IMR-90 (cell line): ENCODE measurements at regions not wholly inside any gene's neighbourhood (a gene's known extent, or its start where the extent isn't known, plus 50 kb on each side); places are given as distances from the start of the nearest gene placed in this dataset.

Experiments used
- ATAC-seq: fragments of 200-7000 bp; cut with Tn5 transposase; 2 replicates; pipeline ENCODE4 v1.9.1; 2020; ENCODE audit warnings: low read depth, mild to moderate bottlenecking, moderate library complexity
- BruUV-seq: library from RNA; stranded (reverse); fragments of 400-500 nt; replicated peaks from 2 replicates; lab custom pipeline; 2021; lab: Mats Ljungman, UMichigan
- CTCF ChIA-PET: fragments of 300-600 bp; formaldehyde crosslinking; extraction: SDS; loops from one replicate; lab custom pipeline; 2021; ENCODE audit warnings: antibody characterized with exemption; lab: Yijun Ruan, JAX
- POLR2A ChIA-PET: fragments of 300-600 bp; sonication (Branson Sonifier 250); formaldehyde crosslinking; loops from one replicate; lab custom pipeline; 2022; ENCODE audit warnings: antibody characterized with exemption; ENCODE audit not compliant: unreplicated experiment; lab: Charles Lee
- DNase-seq: peaks from one replicate; pipeline ENCODE4 v3.0.0; 2013
- H2AFZ ChIP-seq: replicated peaks from 2 replicates; pipeline ENCODE3; 2013; ENCODE audit warnings: low read length, mild to moderate bottlenecking; ENCODE audit not compliant: poor library complexity
- H2AK5ac ChIP-seq: 2 replicates; pipeline ENCODE4 v1.6.1; 2013; ENCODE audit warnings: low read depth, low read length, inconsistent platforms
- H2AK9ac ChIP-seq: replicated peaks from 2 replicates; pipeline ENCODE3; 2013; ENCODE audit warnings: mild to moderate bottlenecking, low read depth, low read length, moderate library complexity; ENCODE audit not compliant: poor library complexity
- H2BK120ac ChIP-seq: 2 replicates; pipeline ENCODE4 v1.6.1; 2013; ENCODE audit warnings: low read depth, low read length, inconsistent platforms
- H2BK15ac ChIP-seq: 3 replicates; pipeline ENCODE4 v1.6.1; 2013; ENCODE audit warnings: low read depth, low read length, inconsistent platforms
- H2BK20ac ChIP-seq: 2 replicates; pipeline ENCODE4 v1.6.1; 2013; ENCODE audit warnings: low read depth, mild to moderate bottlenecking, inconsistent platforms, low read length, moderate library complexity
- H2BK5ac ChIP-seq: 2 replicates; pipeline ENCODE4 v1.6.1; 2013; ENCODE audit warnings: mild to moderate bottlenecking, low read depth, low read length, inconsistent platforms; ENCODE audit not compliant: poor library complexity, severe bottlenecking
- H3K14ac ChIP-seq: replicated peaks from 2 replicates; pipeline ENCODE4 v1.6.1; 2013; ENCODE audit warnings: low read depth, low read length, inconsistent platforms
- H3K18ac ChIP-seq: 2 replicates; pipeline ENCODE4 v1.6.1; 2013; ENCODE audit warnings: low read depth, low read length, control low read depth
- H3K23ac ChIP-seq: 2 replicates; pipeline ENCODE4 v1.6.1; 2013; ENCODE audit warnings: low read depth, low read length, inconsistent platforms
- H3K27ac ChIP-seq: 2 replicates; pipeline ENCODE4 v1.5.1; 2013; ENCODE audit warnings: mild to moderate bottlenecking, control low read depth, low read length; ENCODE audit not compliant: insufficient read depth
- H3K27me3 ChIP-seq: 2 replicates; pipeline ENCODE4 v1.6.1; 2013; ENCODE audit warnings: low read length; ENCODE audit not compliant: control insufficient read depth, insufficient read depth
- H3K36me3 ChIP-seq: 2 replicates; pipeline ENCODE4 v1.6.1; 2013; ENCODE audit warnings: low read length, mixed read lengths; ENCODE audit not compliant: control insufficient read depth, insufficient read depth
- H3K4ac ChIP-seq: 2 replicates; pipeline ENCODE4 v1.6.1; 2013; ENCODE audit warnings: low read depth, low read length, inconsistent platforms
- H3K4me1 ChIP-seq: 2 replicates; pipeline ENCODE4 v1.6.1; 2013; ENCODE audit warnings: low read length, mixed read lengths; ENCODE audit not compliant: control insufficient read depth, insufficient read depth
- H3K4me2 ChIP-seq: 2 replicates; pipeline ENCODE4 v1.6.1; 2013; ENCODE audit warnings: low read depth, mild to moderate bottlenecking, control low read depth, low read length, moderate library complexity
- H3K4me3 ChIP-seq: 2 replicates; pipeline ENCODE4 v1.5.1; 2013; ENCODE audit warnings: low read depth, mild to moderate bottlenecking, control low read depth, low read length, moderate library complexity; ENCODE audit not compliant: insufficient read depth
- H3K56ac ChIP-seq: 2 replicates; pipeline ENCODE4 v1.6.1; 2013; ENCODE audit warnings: low read length, inconsistent platforms; ENCODE audit not compliant: insufficient read depth; ENCODE audit errors: extremely low read depth
- H3K79me1 ChIP-seq, 2 experiments: 2 replicates each; pipeline ENCODE4 v1.6.1; 2013; ENCODE audit warnings: low read length in 2 of 2, inconsistent platforms in 1 of 2, low read depth in 1 of 2
- H3K9ac ChIP-seq: 2 replicates; pipeline ENCODE4 v1.6.1; 2013; ENCODE audit warnings: low read depth, low read length, control low read depth
- H3K9me1 ChIP-seq: 2 replicates; pipeline ENCODE4 v1.6.1; 2013; ENCODE audit warnings: low read length, inconsistent platforms; ENCODE audit not compliant: insufficient read depth
- H3K9me3 ChIP-seq: 2 replicates; pipeline ENCODE4 v1.6.1; 2013; ENCODE audit warnings: low read length; ENCODE audit not compliant: control insufficient read depth, insufficient read depth
- H4K20me1 ChIP-seq: 2 replicates; pipeline ENCODE4 v1.6.1; 2013; ENCODE audit warnings: low read length, inconsistent platforms; ENCODE audit not compliant: insufficient read depth
- H4K5ac ChIP-seq: 2 replicates; pipeline ENCODE4 v1.6.1; 2013; ENCODE audit warnings: mild to moderate bottlenecking, low read depth, low read length, control low read depth
- H4K8ac ChIP-seq, 2 experiments: 2 replicates each; pipeline ENCODE4 v1.6.1; 2013; ENCODE audit warnings: low read depth in 2 of 2, low read length in 2 of 2, control low read depth in 1 of 2, inconsistent platforms in 1 of 2
- H4K91ac ChIP-seq: 2 replicates; pipeline ENCODE4 v1.6.1; 2013; ENCODE audit warnings: low read depth, low read length, inconsistent platforms; ENCODE audit not compliant: insufficient read depth
- CEBPB ChIP-seq: IDR thresholded peaks from 2 replicates; pipeline ENCODE4 v1.6.1; 2012; ENCODE audit warnings: low read depth, low read length, improper control_type of control experiment
- CHD1 ChIP-seq: IDR thresholded peaks from 2 replicates; pipeline ENCODE4 v1.6.1; 2012; ENCODE audit warnings: low read depth, low read length, improper control_type of control experiment
- CTCF ChIP-seq: conservative IDR thresholded peaks from 2 replicates; pipeline ENCODE4 v1.5.1; 2012; ENCODE audit warnings: mild to moderate bottlenecking, low read depth, low read length, improper control_type of control experiment
- ELK1 ChIP-seq: fragments of 150-350 bp; IDR thresholded peaks from 2 replicates; pipeline ENCODE4 v1.6.1; 2016; ENCODE audit warnings: low read depth, mild to moderate bottlenecking, low read length, moderate library complexity, borderline replicate concordance
- MAFK ChIP-seq: IDR thresholded peaks from 2 replicates; pipeline ENCODE4 v1.6.1; 2012; ENCODE audit warnings: low read depth, low read length, improper control_type of control experiment
- MAZ ChIP-seq: IDR thresholded peaks from 2 replicates; pipeline ENCODE4 v1.6.1; 2012; ENCODE audit warnings: low read depth, mild to moderate bottlenecking, low read length, improper control_type of control experiment, moderate library complexity, borderline replicate concordance
- NFE2L2 ChIP-seq: fragments of 150-350 bp; IDR thresholded peaks from 2 replicates; pipeline ENCODE4 v1.6.1; 2016; ENCODE audit warnings: low read depth, mild to moderate bottlenecking, low read length
- RAD21 ChIP-seq: IDR thresholded peaks from 2 replicates; pipeline ENCODE4 v1.6.1; 2012; ENCODE audit warnings: low read length, improper control_type of control experiment
- SMC3 ChIP-seq: fragments of 150-350 bp; IDR thresholded peaks from 2 replicates; pipeline ENCODE4 v1.6.1; 2016; ENCODE audit warnings: low read depth, mild to moderate bottlenecking, antibody characterized with exemption, low read length, moderate library complexity
- USF2 ChIP-seq: fragments of 150-350 bp; IDR thresholded peaks from 2 replicates; pipeline ENCODE4 v1.6.1; 2017; ENCODE audit warnings: mild to moderate bottlenecking, antibody characterized with exemption, low read length, low read depth
- WGBS, 2 experiments: methylation state at CpG; one replicate each; pipeline versions ENCODE4 v1.1.5 to v1.1.7; 2013; ENCODE audit warnings: missing lambda C conversion rate in 2 of 2; ENCODE audit not compliant: insufficient read length in 1 of 2; ENCODE audit errors: extremely low coverage in 2 of 2; 5-methylcytosine and 5-hydroxymethylcytosine counted together
- dilution Hi-C: fragments of 300-500 bp; cut with HindIII; formaldehyde crosslinking; loops from one replicate; pipeline ENCODE4 v1.14.3; 2018; ENCODE audit warnings: low sequenced_read_pairs; ENCODE audit not compliant: unreplicated experiment
- in situ Hi-C: fragments of 300-500 bp; cut with MboI; formaldehyde crosslinking; loops from 3 replicates; pipeline ENCODE4 v1.14.3; 2019; ENCODE audit warnings: low sequenced_read_pairs, inconsistent platforms, mixed read lengths
- intact Hi-C: fragments of 100-400 bp; cut with micrococcal nuclease; formaldehyde crosslinking; loops from 2 replicates; pipeline ENCODE4 v1.10.0; 2022

- no peak overlapping the region for H3K9ac ChIP-seq
- H3K56ac ChIP-seq: no peak overlapping the region
- H2AFZ ChIP-seq: no peak overlapping the region
- H2AK9ac ChIP-seq: no peak overlapping the region
- intact Hi-C loops (no loop called here), dilution Hi-C loops (no loop called here), in situ Hi-C loops (no loop called here)
- H2BK120ac ChIP-seq: no peak overlapping the region
- no peaks in the 10 kb centered on the region for H3K36me3 ChIP-seq
- no peak overlapping the region for H4K91ac ChIP-seq
- POLR2A ChIA-PET: no interaction called here
- H4K20me1 ChIP-seq: no peaks in the 10 kb centered on the region
- no peaks in the 10 kb centered on the region for H3K79me1 ChIP-seq
- H3K27me3 ChIP-seq: no peaks in the 10 kb centered on the region
- no CpG with 5 or more reads among the region's 4 CpGs for WGBS, 2 experiments
- H3K18ac ChIP-seq: no peak overlapping the region
- no TSS peak for BruUV-seq
- no peak overlapping the region for H3K27ac ChIP-seq
- H3K4ac ChIP-seq: no peak overlapping the region
- no peak overlapping the region for H4K8ac ChIP-seq
- TF ChIP-seq SMC3: no peak
- no peak for TF ChIP-seq MAZ
- TF ChIP-seq CTCF: no peak
- TF ChIP-seq NFE2L2: no peak
- no peak for TF ChIP-seq USF2
- TF ChIP-seq MAFK: no peak
- TF ChIP-seq CHD1: no peak
- TF ChIP-seq RAD21: no peak
- no peak for TF ChIP-seq ELK1
- TF ChIP-seq CEBPB: no peak
- peaks cover 3% of the 10 kb centered on the region for H3K4me1 ChIP-seq
- H2BK20ac ChIP-seq: no peak overlapping the region
- no peak overlapping the region for H2BK5ac ChIP-seq
- H2AK5ac ChIP-seq: no peak overlapping the region
- no peak overlapping the region for H2BK15ac ChIP-seq
- DNase-seq (no peak), ATAC-seq (no peak)
- no peak overlapping the region for H4K5ac ChIP-seq
- H3K4me2 ChIP-seq: no peak overlapping the region
- CTCF ChIA-PET: no interaction called here
- no peaks in the 10 kb centered on the region; the same call in 1 of the 2 replicates for H3K9me1 ChIP-seq
- no peak overlapping the region for H3K14ac ChIP-seq
- no peak overlapping the region for H3K23ac ChIP-seq
- no peaks in the 10 kb centered on the region for H3K9me3 ChIP-seq
- no peak overlapping the region for H3K4me3 ChIP-seq
Observed at GRCh38 chr18:40577981-40578365, 1377.1 kb upstream of the PIK3C3 start.
